Right cardiac atrium (tissue), 5 donors: ENCODE measurements at regions not wholly inside any gene's neighbourhood (a gene's known extent, or its start where the extent isn't known, plus 50 kb on each side); places are given as distances from the start of the nearest gene placed in this dataset.
A peak's percentile ranks its signal among the peaks of the same experiment; 100 is the strongest.
"Not testable (repeated sequence)": the region's sequence is repeated elsewhere in the genome, so short reads cannot be mapped to it uniquely, and the experiment has no call there.

Experiments
- ATAC-seq, 2 donors: fragments of 200-7000 bp; cut with Tn5 transposase; one replicate each; pipeline versions ENCODE4 v1.8.0 to v1.9.1; 2020; ENCODE audit warnings: moderate library complexity in 2 of 2, mild to moderate bottlenecking in 1 of 2
- DNase-seq, 3 donors: peaks; one replicate each; pipeline ENCODE4 v3.0.0-alpha.2; 2020
- H3K27ac ChIP-seq: one replicate; pipeline ENCODE4 v1.5.1; 2013; ENCODE audit warnings: mild to moderate bottlenecking, low read length, control low read depth, moderate library complexity
- H3K27me3 ChIP-seq: one replicate; pipeline ENCODE4 v1.6.1; 2013; ENCODE audit not compliant: control insufficient read depth, insufficient read depth
- H3K4me1 ChIP-seq: one replicate; pipeline ENCODE4 v1.6.1; 2013; ENCODE audit warnings: low read length; ENCODE audit not compliant: control insufficient read depth, insufficient read depth
- H3K4me3 ChIP-seq: one replicate; pipeline ENCODE4 v1.5.1; 2013; ENCODE audit warnings: low read length, control low read depth
- H3K9me3 ChIP-seq: one replicate; pipeline ENCODE4 v1.6.1; 2013; ENCODE audit warnings: low read length; ENCODE audit not compliant: control insufficient read depth
- WGBS: extraction: QIAGEN DNeasy Blood & Tissue Kit; methylation state at CpG from one replicate; pipeline ENCODE4 v1.1.7; 2013; 5-methylcytosine and 5-hydroxymethylcytosine counted together
- intact Hi-C, 4 donors: fragments of 100-400 bp; cut with DNase I; formaldehyde crosslinking; loops; one replicate each; pipeline versions ENCODE4 v1.11.0 to v1.14.0; 2022 to 2023
- donor health status: healthy with polysubstance abuse.
- donor health status: DM: no; HTN: yes; CAD: no.
- donor health status: DM: no; HTN: no; CAD: no.
- donor health status: DM: no; HTN: yes; CAD: no; lungs with severe emphysema.
- donor health status: DM: yes; HTN: yes; CAD: no.

DNA sequence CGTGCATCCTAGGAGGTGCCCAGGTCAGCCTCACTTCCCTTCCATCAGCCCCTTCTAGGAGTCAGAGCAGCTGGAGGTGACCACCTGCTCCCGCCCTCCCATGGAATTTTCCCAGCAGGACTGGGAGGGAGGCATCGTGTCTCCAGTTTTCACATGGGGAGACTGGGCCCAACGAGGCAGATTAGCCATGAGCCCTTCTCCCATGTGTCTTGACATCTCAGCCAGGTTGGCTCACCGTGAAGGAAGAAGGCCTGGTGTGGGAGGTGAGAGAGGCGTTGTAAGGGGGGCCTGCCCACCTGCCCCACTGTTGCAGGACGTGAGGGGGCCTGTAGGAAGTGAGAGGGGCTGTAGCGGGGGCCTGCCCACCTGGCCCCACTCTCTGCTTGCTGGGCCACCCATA is 1521.4 kb downstream of the BRD1 start:
- no peak for DNase-seq
- intact Hi-C loops = no loop called here
- WGBS = 74% methylated on average over 8 of the region's 8 CpGs
- Histone ChIP-seq H3K9me3 (no peaks in the 10 kb centered on the region), H3K27me3 (no peaks in the 10 kb centered on the region), H3K4me3 (no peak overlapping the region), H3K27ac (no peak overlapping the region), H3K4me1 (no peaks in the 10 kb centered on the region)
- no peak for ATAC-seq

DNA sequence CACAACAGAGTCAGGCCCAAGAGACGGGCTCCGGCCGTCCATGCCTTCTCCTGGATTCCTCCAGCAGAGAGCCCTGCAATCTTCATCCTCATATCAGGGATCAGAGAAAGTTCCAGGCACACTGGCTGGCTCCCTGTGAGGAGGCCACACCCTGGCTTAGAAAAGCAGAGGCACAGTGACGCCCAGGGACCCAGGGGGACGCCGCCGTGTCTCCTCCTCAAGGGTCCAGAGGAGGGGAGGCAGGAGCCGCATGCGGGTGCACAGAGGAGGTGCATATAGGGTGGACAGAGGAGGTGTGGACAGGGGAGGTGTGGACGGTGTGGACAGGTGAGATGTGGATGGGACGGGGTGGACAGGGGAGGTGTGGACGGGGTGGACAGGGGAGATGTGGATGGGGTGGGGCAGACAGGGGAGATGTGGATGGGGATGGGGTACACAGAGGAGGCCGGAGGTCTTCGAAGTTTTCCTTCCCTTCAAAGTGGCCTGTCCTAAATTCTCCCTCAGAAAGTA is 1521.9 kb downstream of the BRD1 start:
- no peaks in the 10 kb centered on the region for H3K4me1 ChIP-seq
- peak in 1 of 3 donors; percentile 19 for DNase-seq
- intact Hi-C loops = no loop called here
- peak in 1 of 2 donors; percentile 39 for ATAC-seq
- no peaks in the 10 kb centered on the region for H3K27me3 ChIP-seq
- no peaks in the 10 kb centered on the region for H3K9me3 ChIP-seq
- H3K27ac ChIP-seq = no peak overlapping the region
- WGBS = 85% methylated on average over 14 of the region's 14 CpGs
- H3K4me3 ChIP-seq = no peak overlapping the region

DNA sequence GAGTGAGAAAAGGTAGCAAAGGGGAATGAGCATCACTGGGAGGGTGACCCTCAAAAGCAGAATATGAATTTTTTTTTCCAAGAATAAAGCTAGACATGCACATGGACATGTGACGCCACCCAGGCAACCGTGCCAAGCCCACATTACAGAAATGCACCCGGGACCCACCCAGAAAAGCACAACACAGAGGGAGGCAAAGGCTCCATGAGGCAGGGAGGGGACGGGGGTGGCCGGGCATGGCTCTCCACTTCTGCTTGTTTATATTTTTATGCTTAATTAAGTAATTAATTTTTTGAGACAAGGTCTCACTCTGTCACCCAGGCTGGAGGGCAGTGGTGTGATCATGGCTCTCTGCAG is 1524.3 kb downstream of the BRD1 start:
- DNase-seq (peak in 1 of 3 donors; percentile 27), ATAC-seq (no peak)
- 80% methylated on average over 5 of the region's 5 CpGs for WGBS
- H3K27ac ChIP-seq = no peak overlapping the region
- no peaks in the 10 kb centered on the region for H3K4me1 ChIP-seq
- H3K4me3 ChIP-seq = no peak overlapping the region
- H3K9me3 ChIP-seq = no peaks in the 10 kb centered on the region
- no peaks in the 10 kb centered on the region for H3K27me3 ChIP-seq
- intact Hi-C loops = no loop called here

DNA sequence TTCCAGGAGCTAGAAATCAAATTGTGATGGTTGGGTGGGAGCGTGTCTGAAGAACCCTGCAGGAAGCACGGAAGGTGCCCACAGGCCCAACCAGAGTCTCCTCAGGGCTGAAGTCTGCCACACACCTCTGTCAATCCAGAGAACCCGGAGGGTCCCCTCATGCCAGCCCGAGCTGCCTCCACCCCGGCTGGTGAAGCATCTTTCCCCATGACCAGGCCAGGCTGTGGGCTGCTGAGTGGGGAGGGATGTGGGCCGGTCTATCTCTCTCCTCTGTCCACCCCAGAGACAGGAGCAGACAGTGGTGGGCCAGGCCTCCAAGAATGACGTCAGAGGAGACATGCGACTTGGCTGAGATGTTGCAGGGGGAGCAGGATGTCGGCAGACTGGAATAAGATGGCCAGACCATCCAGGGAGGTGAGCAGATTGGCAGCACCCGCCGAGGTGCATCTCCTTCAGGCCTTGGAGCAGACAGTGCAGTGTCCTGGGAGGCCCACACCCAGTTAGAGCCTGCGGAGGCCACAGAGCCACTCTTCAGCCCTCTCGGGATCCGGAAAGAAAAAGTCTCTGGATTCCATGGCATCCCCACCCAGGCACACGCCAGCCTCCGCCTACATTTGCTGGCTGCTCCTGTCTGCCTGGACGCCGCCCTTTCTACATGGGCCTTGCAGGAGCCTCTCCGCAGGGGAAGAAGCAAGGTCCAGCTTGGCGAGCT is 1524.9 kb downstream of the BRD1 start:
- Histone ChIP-seq H3K27ac (no peak overlapping the region), H3K4me3 (no peak overlapping the region), H3K4me1 (no peaks in the 10 kb centered on the region), H3K27me3 (no peaks in the 10 kb centered on the region), H3K9me3 (no peaks in the 10 kb centered on the region)
- intact Hi-C loops = no loop called here
- ATAC-seq (no peak), DNase-seq (peak in 1 of 3 donors; percentile 28)
- WGBS = 71% methylated on average over 20 of the region's 20 CpGs

DNA sequence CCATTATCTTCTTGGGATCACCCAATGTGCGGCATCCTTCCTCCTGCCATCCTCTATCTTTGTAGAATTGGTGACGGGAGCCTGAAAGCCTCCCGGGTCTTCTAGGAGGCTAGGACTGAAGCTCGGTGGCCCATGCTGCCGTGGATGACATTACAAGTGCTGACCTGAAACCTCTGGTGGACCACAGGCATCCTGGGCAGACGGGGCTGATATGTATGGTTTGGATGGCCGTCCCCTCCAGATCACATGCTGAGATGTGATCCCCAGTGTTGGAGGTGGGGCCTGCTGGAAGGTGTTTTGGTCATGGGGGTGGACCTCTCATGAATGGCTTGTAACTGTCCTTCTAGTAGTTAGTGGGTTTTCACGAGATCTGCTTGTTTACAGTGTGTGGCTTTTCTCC is 1525.8 kb downstream of the BRD1 start:
- WGBS = 80% methylated on average over 8 of the region's 8 CpGs
- intact Hi-C loops = no loop called here
- DNase-seq (peak in 1 of 3 donors; percentile 25), ATAC-seq (no peak)
- Histone ChIP-seq H3K4me1 (no peaks in the 10 kb centered on the region), H3K27me3 (no peaks in the 10 kb centered on the region), H3K9me3 (no peaks in the 10 kb centered on the region), H3K27ac (no peak overlapping the region), H3K4me3 (no peak overlapping the region)

- 78% methylated on average over 11 of the region's 11 CpGs for WGBS
- ATAC-seq (no peak), DNase-seq (no peak)
- H3K27me3 ChIP-seq = no peaks in the 10 kb centered on the region
- intact Hi-C loops = no loop called here
- H3K4me3 ChIP-seq = no peak overlapping the region
- H3K4me1 ChIP-seq = no peaks in the 10 kb centered on the region
- no peaks in the 10 kb centered on the region for H3K9me3 ChIP-seq
- H3K27ac ChIP-seq = no peak overlapping the region
Measured at GRCh38 chr22:48301421-48301820, 1526.3 kb downstream of the BRD1 start.

GRCh38 chr22:48300877-48301276 is 1526.8 kb downstream of the BRD1 start:
- Histone ChIP-seq H3K27ac (no peak overlapping the region), H3K27me3 (no peaks in the 10 kb centered on the region), H3K9me3 (no peaks in the 10 kb centered on the region), H3K4me3 (no peak overlapping the region), H3K4me1 (no peaks in the 10 kb centered on the region)
- 88% methylated on average over 11 of the region's 11 CpGs for WGBS
- ATAC-seq = no peak
- DNase-seq = peak in 1 of 3 donors; percentile 17
- intact Hi-C loops = no loop called here

DNA sequence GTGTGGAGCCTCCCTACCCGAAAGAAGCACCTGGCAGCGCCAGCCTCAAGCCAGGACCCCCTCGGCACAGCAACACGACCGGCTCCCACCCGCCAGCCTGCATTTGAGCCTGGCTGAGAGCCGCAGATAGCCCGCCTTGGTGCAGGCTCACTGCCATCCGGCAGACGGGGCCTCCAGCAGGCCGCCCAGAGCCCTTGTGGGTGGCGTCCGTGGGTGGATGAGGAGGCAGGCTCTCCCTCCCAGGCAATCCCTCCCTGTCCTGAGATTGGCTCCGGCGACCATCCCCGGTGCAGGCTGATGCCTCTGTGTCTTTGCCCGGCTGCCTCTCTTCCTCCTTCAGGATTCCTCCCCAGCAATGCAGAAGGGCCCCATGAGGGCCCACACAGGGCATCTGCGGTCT is 1527.9 kb downstream of the BRD1 start:
- Histone ChIP-seq H3K4me1 (no peaks in the 10 kb centered on the region), H3K27me3 (no peaks in the 10 kb centered on the region), H3K4me3 (no peak overlapping the region), H3K9me3 (no peaks in the 10 kb centered on the region), H3K27ac (no peak overlapping the region)
- intact Hi-C loops = no loop called here
- ATAC-seq (no peak), DNase-seq (peak in 2 of 3 donors; percentile 21 to 37)
- WGBS = 77% methylated on average over 18 of the region's 18 CpGs

- DNase-seq (peak in 1 of 3 donors; percentile 7), ATAC-seq (no peak)
- WGBS = 83% methylated on average over 8 of the region's 8 CpGs
Measured at GRCh38 chr22:48299124-48299523, 1528.5 kb downstream of the BRD1 start.

DNA sequence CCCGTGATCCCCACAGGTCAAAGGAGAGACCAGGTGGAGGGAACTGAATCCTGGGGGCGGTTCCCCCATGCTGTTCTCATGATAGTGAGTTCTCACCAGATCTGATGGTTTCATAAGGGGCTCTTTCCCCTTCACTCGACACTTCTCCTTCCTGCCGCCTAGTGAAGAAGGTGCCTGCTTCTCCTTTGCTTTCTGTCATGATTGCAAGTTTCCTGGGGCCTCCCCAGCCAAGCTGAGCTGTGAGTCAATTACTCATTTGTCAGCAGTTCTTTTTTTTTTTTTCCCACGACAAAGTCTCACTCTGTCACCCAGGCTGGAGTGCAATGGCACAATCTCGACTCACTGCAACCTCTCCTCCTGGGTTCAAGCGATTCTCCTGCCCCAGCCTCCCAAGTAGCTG is 1530.4 kb downstream of the BRD1 start:
- intact Hi-C loops = no loop called here

More at GRCh38 chr22:48299124-48299523, 1528.5 kb downstream of the BRD1 start:
- Histone ChIP-seq H3K9me3 (no peaks in the 10 kb centered on the region), H3K4me3 (no peak overlapping the region), H3K4me1 (no peaks in the 10 kb centered on the region), H3K27ac (no peak overlapping the region), H3K27me3 (no peaks in the 10 kb centered on the region)
- intact Hi-C loops = no loop called here

DNA sequence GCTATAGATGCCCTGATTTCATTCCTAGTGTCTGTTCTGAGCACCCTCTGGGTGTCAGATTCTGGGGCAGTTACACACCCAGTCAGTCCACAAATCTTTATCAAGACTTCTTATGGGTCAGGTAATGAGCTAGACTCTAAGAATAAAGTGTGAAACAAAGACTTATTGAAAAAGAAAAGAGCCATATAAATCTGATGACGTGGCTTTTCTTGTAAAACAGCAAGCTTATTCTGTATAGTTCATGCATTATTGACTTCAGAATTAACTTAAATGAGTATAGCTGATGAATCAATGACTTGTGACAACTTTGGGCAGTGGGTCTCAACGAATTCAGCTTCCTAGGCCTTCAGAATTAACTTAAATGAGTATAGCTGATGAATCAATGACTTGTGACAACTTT is 1527.5 kb downstream of the TBC1D22A start:
- H3K27ac ChIP-seq, intact Hi-C loops, H3K4me1 ChIP-seq, H3K27me3 ChIP-seq, ATAC-seq, H3K9me3 ChIP-seq, DNase-seq, H3K4me3 ChIP-seq: not testable (repeated sequence)
- 40% methylated on average over 2 of the region's 2 CpGs for WGBS

More for the DNA sequence above, 1530.4 kb downstream of the BRD1 start:
- Histone ChIP-seq H3K9me3 (no peaks in the 10 kb centered on the region), H3K27ac (no peak overlapping the region), H3K4me3 (no peak overlapping the region), H3K4me1 (no peaks in the 10 kb centered on the region), H3K27me3 (no peaks in the 10 kb centered on the region)
- WGBS = 61% methylated on average over 7 of the region's 7 CpGs
- DNase-seq (peak in 1 of 3 donors; percentile 7), ATAC-seq (no peak)
